ENCODE measurements at regions not wholly inside any gene's neighbourhood (a gene's known extent, or its start where the extent isn't known, plus 50 kb on each side); places are given as distances from the start of the nearest gene placed in this dataset.

DNA sequence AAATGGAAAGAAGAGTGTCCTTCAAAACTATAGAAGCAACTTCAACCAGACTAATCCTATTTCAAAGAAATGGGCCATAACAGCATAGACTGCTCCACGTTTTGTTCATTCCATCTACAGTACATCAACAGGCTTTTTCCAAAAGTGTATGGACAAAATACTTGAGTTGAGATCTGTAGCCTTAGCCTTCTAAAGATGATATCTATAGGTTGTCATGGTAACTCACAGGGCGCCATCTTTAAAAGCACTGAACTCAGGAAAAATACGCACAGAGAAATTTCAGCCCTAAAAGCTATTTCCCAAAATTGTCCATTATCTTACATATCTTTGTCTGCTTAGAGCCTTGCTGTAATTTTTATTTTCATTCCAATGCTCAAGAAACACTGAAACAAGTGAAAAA is 439.4 kb upstream of the NBEA start:
- Histone ChIP-seq H3K36me3 (replicated peaks in 1 of 2; ENCODE audit: control extremely low read depth in 1 of 2, control insufficient read depth in 1 of 2, extremely low read depth in 1 of 2, insufficient read depth in 2 of 2, low read length in 1 of 2) (no peaks in the 10 kb centered on the region), H2AFZ (ENCODE audit: insufficient read depth, low read depth, low read length, poor library complexity, severe bottlenecking) (no peak overlapping the region), H3K4me3 (ENCODE audit: control extremely low read depth in 1 of 5, extremely low read depth in 1 of 5, insufficient read depth in 1 of 5, low read depth in 2 of 5, low read length in 4 of 5) (no peak overlapping the region), H4K20me1 (ENCODE audit: control insufficient read depth, insufficient read depth, low read length, poor library complexity, severe bottlenecking) (no peaks in the 10 kb centered on the region), H3K9me3 (ENCODE audit: control extremely low read depth in 1 of 3, control insufficient read depth in 2 of 3, insufficient read depth in 1 of 3, low read length in 2 of 3) (no peaks in the 10 kb centered on the region), H3K9ac (ENCODE audit: low read length) (no peak overlapping the region), H3K4me1 (ENCODE audit: control insufficient read depth in 2 of 2, insufficient read depth in 2 of 2, low read length in 2 of 2) (no peaks in the 10 kb centered on the region), H3K79me2 (ENCODE audit: control insufficient read depth, insufficient read depth, low read length) (no peaks in the 10 kb centered on the region), H3K27ac (ENCODE audit: low read length in 2 of 2) (no peak overlapping the region), H3K27me3 (replicated peaks in 1 of 4; ENCODE audit: control extremely low read depth in 1 of 4, control insufficient read depth in 3 of 4, insufficient read depth in 4 of 4, low read length in 3 of 4) (no peaks in the 10 kb centered on the region), H3K4me2 (replicated peaks; ENCODE audit: low read depth, low read length, poor library complexity, severe bottlenecking) (no peak overlapping the region)
- H3K4me3 Mint-ChIP-seq = no peak overlapping the region
- POLR2A ChIA-PET = no interaction called here
- H3K9me3 Mint-ChIP-seq (ENCODE audit: insufficient read depth) = peaks cover 3% of the 10 kb centered on the region
- no peak for DNase-seq
- intact Hi-C loops (cut with micrococcal nuclease) = no loop called here
- CTCF ChIA-PET = no interaction called here
- H3K27me3 Mint-ChIP-seq = no peaks in the 10 kb centered on the region
- no peak for ATAC-seq (ENCODE audit: low read depth)
- no peaks in the 10 kb centered on the region for H3K4me1 Mint-ChIP-seq
- TF ChIP-seq CTCF (IDR thresholded peaks at IDR 0.05) = no peak
- no peak for TF ChIP-seq EZH2 (IDR thresholded peaks at IDR 0.05; ENCODE audit: borderline replicate concordance, insufficient read depth, low read depth, low read length, poor library complexity, severe bottlenecking)
- 100% methylated on average over 2 of the region's 3 CpGs for WGBS (ENCODE audit: insufficient coverage)
- no peak overlapping the region for H3K27ac Mint-ChIP-seq

GRCh38 chr13:34506796-34507195 is 435.3 kb upstream of the NBEA start:
- no peaks in the 10 kb centered on the region for H3K79me2 ChIP-seq (ENCODE audit: control insufficient read depth, insufficient read depth, low read length)
- no peak for DNase-seq
- ATAC-seq (ENCODE audit: low read depth) = no peak
- CTCF ChIA-PET = no interaction called here
- Mint-ChIP-seq H3K4me3 (no peak overlapping the region), H3K9me3 (ENCODE audit: insufficient read depth) (peaks cover 11% of the 10 kb centered on the region), H3K27ac (no peak overlapping the region), H3K4me1 (no peaks in the 10 kb centered on the region), H3K27me3 (no peaks in the 10 kb centered on the region)
- H4K20me1 ChIP-seq (ENCODE audit: control insufficient read depth, insufficient read depth, low read length, poor library complexity, severe bottlenecking) = no peaks in the 10 kb centered on the region
- no peak overlapping the region for H3K27ac ChIP-seq (ENCODE audit: low read length in 2 of 2)
- H3K4me2 ChIP-seq (replicated peaks; ENCODE audit: low read depth, low read length, poor library complexity, severe bottlenecking) = no peak overlapping the region
- no peaks in the 10 kb centered on the region for H3K27me3 ChIP-seq (replicated peaks in 1 of 4; ENCODE audit: control extremely low read depth in 1 of 4, control insufficient read depth in 3 of 4, insufficient read depth in 4 of 4, low read length in 3 of 4)
- no peaks in the 10 kb centered on the region for H3K4me1 ChIP-seq (ENCODE audit: control insufficient read depth in 2 of 2, insufficient read depth in 2 of 2, low read length in 2 of 2)
- no peaks in the 10 kb centered on the region for H3K36me3 ChIP-seq (replicated peaks in 1 of 2; ENCODE audit: control extremely low read depth in 1 of 2, control insufficient read depth in 1 of 2, extremely low read depth in 1 of 2, insufficient read depth in 2 of 2, low read length in 1 of 2)
- H3K9me3 ChIP-seq (ENCODE audit: control extremely low read depth in 1 of 3, control insufficient read depth in 2 of 3, insufficient read depth in 1 of 3, low read length in 2 of 3) = no peaks in the 10 kb centered on the region
- intact Hi-C loops (cut with micrococcal nuclease) = no loop called here
- H3K9ac ChIP-seq (ENCODE audit: low read length) = no peak overlapping the region
- POLR2A ChIA-PET = no interaction called here
- TF ChIP-seq CTCF (IDR thresholded peaks at IDR 0.05) (no peak), EZH2 (IDR thresholded peaks at IDR 0.05; ENCODE audit: borderline replicate concordance, insufficient read depth, low read depth, low read length, poor library complexity, severe bottlenecking) (no peak)
- 69% methylated on average over 3 of the region's 3 CpGs for WGBS (ENCODE audit: insufficient coverage)
- no peak overlapping the region for H2AFZ ChIP-seq (ENCODE audit: insufficient read depth, low read depth, low read length, poor library complexity, severe bottlenecking)
- H3K4me3 ChIP-seq (ENCODE audit: control extremely low read depth in 1 of 5, extremely low read depth in 1 of 5, insufficient read depth in 1 of 5, low read depth in 2 of 5, low read length in 4 of 5) = no peak overlapping the region
